Heart left ventricle (tissue), 16 donors: ENCODE measurements at regions not wholly inside any gene's neighbourhood (a gene's known extent, or its start where the extent isn't known, plus 50 kb on each side); places are given as distances from the start of the nearest gene placed in this dataset.

Experiments
- ATAC-seq, 4 donors: fragments of 200-7000 bp; cut with Tn5 transposase; one replicate each; pipeline ENCODE4 v1.9.1; 2020 to 2022; ENCODE audit warnings: moderate library complexity in 4 of 4, mild to moderate bottlenecking in 3 of 4, moderate number of reproducible peaks in 1 of 4
- DNase-seq, 5 donors: peaks; one replicate each; pipeline ENCODE4 v3.0.0-alpha.2; 2020
- H3K27ac ChIP-seq, 12 donors: fragments of 200-600 bp; sonication (generic) in 4 of 12; one replicate each; pipeline versions ENCODE4 v1.5.0 to v1.8.0; 2016 to 2022; ENCODE audit warnings: mild to moderate bottlenecking in 2 of 12
- H3K27me3 ChIP-seq, 9 donors: fragments of 200-600 bp; sonication (generic) in 2 of 9; one replicate each; pipeline versions ENCODE4 v1.5.1 to v1.8.0; 2016 to 2022; ENCODE audit warnings: mild to moderate bottlenecking in 3 of 9
- H3K36me3 ChIP-seq, 9 donors: fragments of 200-600 bp; sonication (generic) in 2 of 9; one replicate each; pipeline versions ENCODE4 v1.5.0 to v1.8.0; 2018 to 2022; ENCODE audit warnings: mild to moderate bottlenecking in 2 of 9
- H3K4me1 ChIP-seq, 12 donors: fragments of 200-600 bp; sonication (generic) in 4 of 12; one replicate each; pipeline versions ENCODE4 v1.5.0 to v1.8.0; 2016 to 2022; ENCODE audit warnings: mild to moderate bottlenecking in 3 of 12
- H3K4me3 ChIP-seq, 12 donors: fragments of 200-600 bp; sonication (generic) in 4 of 12; one replicate each; pipeline versions ENCODE4 v1.5.0 to v1.8.0; 2017 to 2022; ENCODE audit warnings: mild to moderate bottlenecking in 9 of 12, moderate library complexity in 4 of 12
- H3K9me3 ChIP-seq, 12 donors: fragments of 200-600 bp; sonication (generic) in 4 of 12; one replicate each; pipeline versions ENCODE4 v1.5.0 to v1.8.0; 2016 to 2022; ENCODE audit warnings: mild to moderate bottlenecking in 1 of 12
- POLR2A ChIP-seq, 2 donors: fragments of 450-650 bp; IDR thresholded peaks; one replicate each; pipeline ENCODE4 v1.6.1; 2017; ENCODE audit warnings: antibody characterized with exemption in 2 of 2, mild to moderate bottlenecking in 2 of 2, moderate library complexity in 2 of 2
- WGBS, 4 donors: extraction: QIAGEN DNeasy Blood & Tissue Kit in 2 of 4; methylation state at CpG; one replicate each; pipeline versions ENCODE4 v1.1.5 to v1.1.7; 2013 to 2018; 5-methylcytosine and 5-hydroxymethylcytosine counted together
- intact Hi-C, 10 donors: fragments of 100-400 bp; cut with DNase I; formaldehyde crosslinking; loops; one replicate each; pipeline versions ENCODE4 v1.11.1 to v1.14.2; 2022
- TF ChIP-seq, protein P1 (sequence below), 12 donors: fragments of 200-600 bp; sonication (generic) in 4 of 12; IDR thresholded peaks; one replicate each; pipeline versions ENCODE4 v1.5.0 to v1.8.0; 2018 to 2022; ENCODE audit warnings: antibody characterized with exemption in 12 of 12, mild to moderate bottlenecking in 5 of 12
- donor health status: ischemic (EF 13 %, LVEDD 7.1; RV severe dilation, severe dysfunction).
- donor health status: healthy with polysubstance abuse.
- donor health status: DM: no; HTN: yes; CAD: no.
- donor health status: DM: no; HTN: no; CAD: no.
- donor health status: ischemic (EF 25% LVEDD 6.9; RV normal size, moderate dysfunction).
- donor health status: ischemic (EF 25% LVEDD 5.7; RV mildly dilated, moderate dysfunction).
- donor health status: healthy.
- donor health status: DM: yes; HTN: yes; CAD: no.
- donor health status: ischemic (EF 35%, LVEDD 5.7; RV mildly dilated, moderate dysfunction).
- donor health status: nonischemic (EF 11% LVEDD 7.7; RV severe dilation, severe dysfunction).
- donor health status: DM: yes; HTN: yes; CAD: no.
- donor health status: PGD.
- donor health status: ischemic (EF 29% LVEDD 5.4; RV normal size, mild dysfunction).
- donor health status: nonischemic (EF 23%, LVEDD 6.1; RV moderate dilation, normal function).

DNA sequence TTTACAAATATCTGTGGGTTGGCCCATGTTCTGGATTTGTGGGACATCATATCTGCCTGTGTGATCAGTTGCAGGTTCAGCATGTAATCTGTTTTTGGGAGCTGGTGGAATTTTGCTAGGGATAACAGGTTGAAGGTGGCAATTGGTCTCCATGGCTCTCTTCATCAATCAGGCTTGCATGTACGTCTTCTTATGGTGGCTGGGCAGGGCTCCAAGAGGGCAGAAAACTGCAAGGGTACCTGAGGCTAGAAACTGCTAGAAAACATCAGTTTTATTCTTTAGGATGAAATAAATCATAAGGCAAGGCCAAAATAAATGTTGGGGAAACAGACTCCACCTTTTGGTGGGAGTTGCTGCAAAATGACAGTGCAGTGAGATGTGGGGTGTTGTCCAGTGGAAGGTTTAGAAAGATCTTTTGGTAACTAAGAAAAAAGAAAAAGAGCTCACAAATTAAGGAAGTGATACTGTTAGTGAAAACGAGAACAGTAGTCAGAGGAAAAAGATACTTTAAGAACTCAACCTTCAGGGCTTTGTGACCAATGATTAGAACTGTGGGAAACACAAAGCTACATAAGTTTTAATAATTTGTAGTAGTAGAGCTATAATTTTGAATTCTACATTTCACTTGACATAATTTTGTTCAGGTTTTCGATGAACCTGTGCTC is 300.7 kb upstream of the IZUMO3 start:
- Histone ChIP-seq H3K4me1 (no peaks in the 10 kb centered on the region), H3K4me3 (no peak overlapping the region), H3K27ac (no peak overlapping the region), H3K27me3 (no peaks in the 10 kb centered on the region), H3K36me3 (no peaks in the 10 kb centered on the region), H3K9me3 (peaks cover 0 to 10% (median 0%) of the 10 kb centered on the region in 12 donors)
- DNase-seq (no peak), ATAC-seq (no peak)
- intact Hi-C loops, result no loop called here
- TF ChIP-seq, protein P1, sequence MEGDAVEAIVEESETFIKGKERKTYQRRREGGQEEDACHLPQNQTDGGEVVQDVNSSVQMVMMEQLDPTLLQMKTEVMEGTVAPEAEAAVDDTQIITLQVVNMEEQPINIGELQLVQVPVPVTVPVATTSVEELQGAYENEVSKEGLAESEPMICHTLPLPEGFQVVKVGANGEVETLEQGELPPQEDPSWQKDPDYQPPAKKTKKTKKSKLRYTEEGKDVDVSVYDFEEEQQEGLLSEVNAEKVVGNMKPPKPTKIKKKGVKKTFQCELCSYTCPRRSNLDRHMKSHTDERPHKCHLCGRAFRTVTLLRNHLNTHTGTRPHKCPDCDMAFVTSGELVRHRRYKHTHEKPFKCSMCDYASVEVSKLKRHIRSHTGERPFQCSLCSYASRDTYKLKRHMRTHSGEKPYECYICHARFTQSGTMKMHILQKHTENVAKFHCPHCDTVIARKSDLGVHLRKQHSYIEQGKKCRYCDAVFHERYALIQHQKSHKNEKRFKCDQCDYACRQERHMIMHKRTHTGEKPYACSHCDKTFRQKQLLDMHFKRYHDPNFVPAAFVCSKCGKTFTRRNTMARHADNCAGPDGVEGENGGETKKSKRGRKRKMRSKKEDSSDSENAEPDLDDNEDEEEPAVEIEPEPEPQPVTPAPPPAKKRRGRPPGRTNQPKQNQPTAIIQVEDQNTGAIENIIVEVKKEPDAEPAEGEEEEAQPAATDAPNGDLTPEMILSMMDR (IDR thresholded peaks at IDR 0.05), result no peak
- TF ChIP-seq POLR2A (IDR thresholded peaks at IDR 0.05), result no peak
- WGBS, 4 donors, result 67 to 72% (median 68%) methylated on average over 3 of the region's 3 CpGs

GRCh38 chr9:24844217-24844616 is 298.5 kb upstream of the IZUMO3 start:
- ATAC-seq, result no peak
- H3K27ac ChIP-seq, result no peak overlapping the region
- DNase-seq, result no peak
- intact Hi-C loops, result no loop called here
- H3K4me3 ChIP-seq, result no peak overlapping the region
- peaks cover 0 to 6% (median 0%) of the 10 kb centered on the region in 12 donors for H3K9me3 ChIP-seq
- TF ChIP-seq, protein P1 (IDR thresholded peaks at IDR 0.05), result no peak
- TF ChIP-seq POLR2A (IDR thresholded peaks at IDR 0.05), result no peak
- H3K4me1 ChIP-seq, result no peaks in the 10 kb centered on the region
- 62 to 72% (median 68%) methylated on average over 2 of the region's 2 CpGs for WGBS, 4 donors
- H3K27me3 ChIP-seq, result no peaks in the 10 kb centered on the region
- no peaks in the 10 kb centered on the region for H3K36me3 ChIP-seq

- Histone ChIP-seq H3K4me3 (no peak overlapping the region), H3K27me3 (no peaks in the 10 kb centered on the region), H3K27ac (no peak overlapping the region), H3K9me3 (peaks cover 0 to 6% (median 0%) of the 10 kb centered on the region in 12 donors), H3K36me3 (no peaks in the 10 kb centered on the region), H3K4me1 (no peaks in the 10 kb centered on the region)
- intact Hi-C loops, result no loop called here
- ATAC-seq (no peak), DNase-seq (no peak)
- WGBS, 4 donors, result 81 to 87% (median 84%) methylated on average over 4 of the region's 4 CpGs
- TF ChIP-seq, protein P1 (IDR thresholded peaks at IDR 0.05), result no peak
- TF ChIP-seq POLR2A (IDR thresholded peaks at IDR 0.05), result no peak
These were observed 296.3 kb upstream of the IZUMO3 start for GRCh38 chr9:24841993-24842392.

DNA sequence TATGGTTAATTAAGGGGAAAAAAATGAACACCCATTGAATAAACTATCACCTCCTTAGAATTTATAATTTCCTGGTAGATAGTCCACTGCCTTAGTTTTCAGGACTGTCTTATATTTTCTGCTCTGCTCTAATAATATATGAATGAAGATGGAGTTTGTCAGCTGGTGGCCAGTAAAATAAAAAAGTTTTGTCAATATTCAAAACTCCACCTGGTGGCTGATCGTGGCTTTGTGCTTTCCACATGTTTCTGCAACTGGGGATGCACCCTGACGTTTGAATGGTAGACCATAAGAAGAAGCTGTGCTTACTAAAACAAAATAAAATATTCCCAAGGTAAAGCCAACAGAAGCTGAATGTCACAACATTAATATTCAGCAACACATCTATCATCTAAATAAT is 286.6 kb upstream of the IZUMO3 start:
- 17 to 28% (median 20%) methylated on average over 2 of the region's 2 CpGs for WGBS, 4 donors
- no peak for TF ChIP-seq POLR2A (IDR thresholded peaks at IDR 0.05)
- TF ChIP-seq, protein P1 (IDR thresholded peaks at IDR 0.05), result peak in 1 of 12 donors; percentile 9
- H3K4me1 ChIP-seq, result no peaks in the 10 kb centered on the region
- H3K4me3 ChIP-seq, result no peak overlapping the region
- ATAC-seq (no peak), DNase-seq (no peak)
- H3K27ac ChIP-seq, result no peak overlapping the region
- no peaks in the 10 kb centered on the region for H3K27me3 ChIP-seq
- H3K36me3 ChIP-seq, result no peaks in the 10 kb centered on the region
- intact Hi-C loops, result no loop called here
- peaks cover 0 to 8% (median 0%) of the 10 kb centered on the region in 12 donors for H3K9me3 ChIP-seq
